Inflammatory macrophage treated with lipopolysaccharide for 1 hour (primary cell): ENCODE measurements at regions not wholly inside any gene's neighbourhood (a gene's known extent, or its start where the extent isn't known, plus 50 kb on each side); places are given as distances from the start of the nearest gene placed in this dataset.
"Not testable (repeated sequence)": the region's sequence is repeated elsewhere in the genome, so short reads cannot be mapped to it uniquely, and the experiment has no call there.

Experiments used
- DNase-seq, 2 donors: peaks; one replicate each; pipeline ENCODE4 v3.0.0-alpha.2; 2020 to 2022

GRCh38 chr10:29229258-29229705 is 59.6 kb upstream of the LYZL1 start:
- no peak for DNase-seq

GRCh38 chr10:29236910-29237309 is 52.0 kb upstream of the LYZL1 start:
- not testable (repeated sequence) for DNase-seq

DNA sequence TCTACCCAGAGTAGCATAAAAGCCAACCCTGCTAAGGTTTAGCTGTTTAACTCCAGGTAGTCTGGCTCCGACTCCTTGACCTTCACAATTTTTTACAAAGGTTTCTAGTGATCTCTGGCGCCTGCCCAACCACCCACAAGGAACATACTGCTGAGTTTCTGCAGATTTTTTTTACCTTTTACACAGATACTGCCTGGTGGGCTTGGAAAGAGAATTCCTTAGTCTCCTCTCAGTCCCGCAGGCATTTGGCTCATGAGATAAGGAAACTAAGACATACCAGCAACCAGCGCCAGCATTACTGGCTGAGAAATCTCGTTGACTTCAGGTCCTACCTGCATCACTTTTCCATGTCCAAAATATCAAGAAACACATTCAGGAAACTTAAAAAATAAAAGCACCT is 51.1 kb upstream of the LYZL1 start:
- no peak for DNase-seq

DNA sequence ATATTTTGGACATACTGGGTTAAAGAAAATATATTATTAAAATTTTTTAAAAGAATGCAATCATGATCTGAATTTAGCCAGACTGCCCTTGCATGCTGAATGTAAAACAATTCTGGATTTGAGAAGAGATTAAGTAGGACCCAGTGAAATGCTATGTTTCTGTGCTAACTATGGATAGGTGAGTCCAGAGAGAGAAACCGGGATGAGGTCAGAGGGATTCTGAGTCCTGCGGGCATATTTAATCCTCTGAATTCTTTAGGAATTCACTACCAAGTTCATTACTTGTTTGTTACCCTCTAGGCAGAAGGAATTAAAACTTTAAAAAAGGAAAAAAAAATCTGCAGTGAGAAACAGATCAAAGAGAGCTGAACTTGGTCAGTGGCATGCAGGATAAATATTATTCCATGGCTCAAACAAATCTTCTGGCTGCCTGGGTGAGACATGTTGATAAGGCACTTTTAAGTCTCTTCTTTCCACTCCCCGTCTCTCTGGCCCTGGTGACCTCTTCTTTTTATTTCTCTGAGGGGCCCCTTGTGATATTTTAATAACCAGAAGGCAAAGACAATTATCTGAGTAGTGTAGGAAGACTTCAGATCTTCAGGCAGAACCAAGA is 50.2 kb upstream of the LYZL1 start:
- no peak for DNase-seq
